Osteocyte (in vitro differentiated cells): ENCODE measurements at regions not wholly inside any gene's neighbourhood (a gene's known extent, or its start where the extent isn't known, plus 50 kb on each side); places are given as distances from the start of the nearest gene placed in this dataset.

Experiments
- DNase-seq: peaks from one replicate; pipeline ENCODE4 v3.0.0; 2021; ENCODE audit warnings: mixed read lengths; ENCODE audit not compliant: unreplicated experiment; ENCODE audit errors: extremely low spot score
- H3K27ac Mint-ChIP-seq: one replicate; pipeline ENCODE4 v1.8.0; 2021; ENCODE audit warnings: mild to moderate bottlenecking, mixed read lengths; ENCODE audit not compliant: unreplicated experiment
- H3K27me3 Mint-ChIP-seq: one replicate; pipeline ENCODE4 v1.8.0; 2021; ENCODE audit warnings: mixed read lengths; ENCODE audit not compliant: unreplicated experiment
- H3K36me3 Mint-ChIP-seq: one replicate; pipeline ENCODE4 v1.8.0; 2021; ENCODE audit warnings: mixed read lengths; ENCODE audit not compliant: unreplicated experiment
- H3K4me1 Mint-ChIP-seq: one replicate; pipeline ENCODE4 v1.8.0; 2021; ENCODE audit warnings: mixed read lengths; ENCODE audit not compliant: unreplicated experiment
- H3K4me3 Mint-ChIP-seq: one replicate; pipeline ENCODE4 v1.8.0; 2021; ENCODE audit warnings: mild to moderate bottlenecking, moderate library complexity, mixed read lengths; ENCODE audit not compliant: unreplicated experiment
- H3K9me3 Mint-ChIP-seq: one replicate; pipeline ENCODE4 v1.8.0; 2021; ENCODE audit warnings: mixed read lengths; ENCODE audit not compliant: unreplicated experiment
- TF ChIP-seq, protein P1 (sequence below): fragments of 200-600 bp; sonication (generic); IDR thresholded peaks from 2 replicates; pipeline ENCODE4 v1.5.0; 2021; ENCODE audit warnings: antibody characterized with exemption, mild to moderate bottlenecking, moderate library complexity

DNA sequence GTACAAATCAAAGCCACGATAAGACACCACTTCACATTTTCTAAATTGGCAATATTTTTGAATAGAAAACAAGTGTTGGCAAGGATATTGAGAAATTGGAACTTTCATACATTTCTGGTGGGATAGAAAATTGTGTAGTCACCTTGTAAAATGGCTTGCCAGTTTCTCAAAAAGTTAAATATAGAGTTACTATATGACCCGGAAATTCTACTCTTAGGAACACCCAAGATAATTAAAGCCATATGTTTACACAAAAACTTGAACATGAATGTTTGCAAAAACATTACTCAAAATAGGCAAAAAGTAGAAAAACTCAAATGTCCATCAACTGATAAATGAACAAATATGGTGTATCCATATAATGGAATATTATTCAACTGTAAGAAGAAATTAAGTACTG, 552.5 kb downstream of the TBC1D4 start:
- Mint-ChIP-seq H3K27ac (peak overlapping the region; percentile 80), H3K36me3 (peaks cover 2% of the 10 kb centered on the region), H3K4me3 (no peak overlapping the region), H3K27me3 (no peaks in the 10 kb centered on the region), H3K4me1 (peaks cover 28% of the 10 kb centered on the region), H3K9me3 (peaks cover 18% of the 10 kb centered on the region)
- TF ChIP-seq, protein P1, sequence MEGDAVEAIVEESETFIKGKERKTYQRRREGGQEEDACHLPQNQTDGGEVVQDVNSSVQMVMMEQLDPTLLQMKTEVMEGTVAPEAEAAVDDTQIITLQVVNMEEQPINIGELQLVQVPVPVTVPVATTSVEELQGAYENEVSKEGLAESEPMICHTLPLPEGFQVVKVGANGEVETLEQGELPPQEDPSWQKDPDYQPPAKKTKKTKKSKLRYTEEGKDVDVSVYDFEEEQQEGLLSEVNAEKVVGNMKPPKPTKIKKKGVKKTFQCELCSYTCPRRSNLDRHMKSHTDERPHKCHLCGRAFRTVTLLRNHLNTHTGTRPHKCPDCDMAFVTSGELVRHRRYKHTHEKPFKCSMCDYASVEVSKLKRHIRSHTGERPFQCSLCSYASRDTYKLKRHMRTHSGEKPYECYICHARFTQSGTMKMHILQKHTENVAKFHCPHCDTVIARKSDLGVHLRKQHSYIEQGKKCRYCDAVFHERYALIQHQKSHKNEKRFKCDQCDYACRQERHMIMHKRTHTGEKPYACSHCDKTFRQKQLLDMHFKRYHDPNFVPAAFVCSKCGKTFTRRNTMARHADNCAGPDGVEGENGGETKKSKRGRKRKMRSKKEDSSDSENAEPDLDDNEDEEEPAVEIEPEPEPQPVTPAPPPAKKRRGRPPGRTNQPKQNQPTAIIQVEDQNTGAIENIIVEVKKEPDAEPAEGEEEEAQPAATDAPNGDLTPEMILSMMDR, result no peak
- DNase-seq, result no peak

DNA sequence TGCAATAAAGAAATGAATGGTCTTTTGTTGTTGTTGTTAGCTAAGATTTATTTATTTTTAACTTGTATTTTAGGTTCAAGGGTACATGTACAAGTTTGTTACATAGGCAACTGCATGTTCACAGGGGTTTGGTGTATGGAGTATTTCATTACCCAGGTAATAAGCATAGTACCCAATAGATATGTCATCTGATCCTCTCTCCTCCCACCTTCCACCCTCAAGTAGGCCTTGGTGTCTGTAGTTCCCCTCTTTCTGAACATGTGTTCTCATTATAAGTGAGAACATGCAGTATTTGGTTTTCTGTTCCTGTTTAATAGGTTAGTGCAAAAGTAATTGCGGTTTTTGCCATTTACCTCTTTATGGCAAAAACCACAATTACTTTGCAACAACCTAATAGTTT, 554.1 kb downstream of the TBC1D4 start:
- Mint-ChIP-seq H3K9me3 (peaks cover 33% of the 10 kb centered on the region), H3K27ac (no peak overlapping the region), H3K27me3 (no peaks in the 10 kb centered on the region), H3K4me3 (no peak overlapping the region), H3K4me1 (peaks cover 28% of the 10 kb centered on the region), H3K36me3 (peaks cover 2% of the 10 kb centered on the region)
- DNase-seq, result no peak
- TF ChIP-seq, protein P1, result no peak

DNA sequence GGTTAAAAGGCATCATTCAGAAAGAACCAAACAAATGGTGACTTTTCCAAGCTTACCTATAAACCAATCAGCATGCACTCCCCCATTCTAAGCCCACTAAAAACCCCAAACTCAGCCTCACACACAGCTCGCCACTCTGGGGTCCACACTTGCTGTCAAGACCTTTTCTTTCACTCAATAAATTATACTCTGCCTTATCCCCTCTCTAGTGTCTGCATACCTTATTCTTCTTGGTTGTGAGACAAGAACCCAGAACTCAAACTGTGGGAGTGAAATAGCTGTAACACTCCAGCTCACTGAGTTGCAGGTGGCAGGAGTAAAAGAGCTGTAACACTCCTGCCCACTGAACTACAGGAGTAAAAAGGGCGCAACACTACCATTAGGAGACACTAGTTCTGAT, 559.0 kb downstream of the TBC1D4 start:
- TF ChIP-seq, protein P1, result no peak
- Mint-ChIP-seq H3K27me3 (no peaks in the 10 kb centered on the region), H3K27ac (no peak overlapping the region), H3K4me1 (no peaks in the 10 kb centered on the region), H3K9me3 (peaks cover 30% of the 10 kb centered on the region), H3K4me3 (no peak overlapping the region), H3K36me3 (peaks cover 2% of the 10 kb centered on the region)
- no peak for DNase-seq

DNA sequence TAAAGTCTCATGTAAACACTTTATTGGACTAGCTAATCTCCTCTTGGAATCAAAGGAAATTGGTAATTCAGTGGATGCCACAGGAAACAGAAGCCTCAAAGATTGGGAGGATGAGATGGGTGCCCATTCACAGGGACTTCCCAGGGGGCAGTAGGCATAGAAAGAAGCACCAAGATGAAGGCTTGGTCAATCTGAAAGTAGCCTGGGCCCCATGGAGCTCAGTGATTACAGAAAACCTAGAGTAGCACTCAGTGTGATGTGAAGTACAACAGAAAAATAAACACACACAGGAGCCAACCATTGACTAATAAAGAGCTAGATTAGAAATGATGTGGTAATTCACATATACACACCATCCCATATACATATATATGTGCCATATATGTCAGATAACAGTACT, 560.6 kb downstream of the TBC1D4 start:
- H3K4me3 Mint-ChIP-seq, result no peak overlapping the region
- H3K9me3 Mint-ChIP-seq, result peaks cover 22% of the 10 kb centered on the region
- no peak overlapping the region for H3K27ac Mint-ChIP-seq
- H3K36me3 Mint-ChIP-seq, result peaks cover 2% of the 10 kb centered on the region
- H3K4me1 Mint-ChIP-seq, result no peaks in the 10 kb centered on the region
- TF ChIP-seq, protein P1, result no peak
- DNase-seq, result no peak
- H3K27me3 Mint-ChIP-seq, result no peaks in the 10 kb centered on the region

DNA sequence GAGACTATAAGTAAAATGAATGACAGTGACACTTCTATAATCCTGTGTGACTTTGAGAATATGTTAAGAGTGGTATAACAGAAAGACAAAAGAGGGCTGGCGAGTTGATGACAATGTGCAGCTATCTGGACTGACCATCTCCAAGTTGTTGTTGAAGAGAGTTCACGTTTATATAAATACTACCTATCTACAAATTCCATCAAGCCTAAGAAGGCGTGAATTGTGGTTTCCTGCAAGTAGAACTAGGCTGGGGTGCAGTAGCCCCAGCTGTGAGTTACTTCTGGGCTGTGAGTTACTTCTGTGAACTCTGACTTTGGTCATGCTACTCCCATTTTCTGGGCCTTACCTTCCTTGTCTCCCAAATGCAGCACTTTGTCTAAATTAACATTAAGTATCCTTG, 561.0 kb downstream of the TBC1D4 start:
- Mint-ChIP-seq H3K36me3 (peaks cover 2% of the 10 kb centered on the region), H3K9me3 (peaks cover 22% of the 10 kb centered on the region), H3K4me1 (no peaks in the 10 kb centered on the region), H3K27me3 (no peaks in the 10 kb centered on the region), H3K4me3 (no peak overlapping the region), H3K27ac (no peak overlapping the region)
- DNase-seq, result no peak
- TF ChIP-seq, protein P1, result no peak
